GM23338 (cell line): ENCODE measurements at regions not wholly inside any gene's neighbourhood (a gene's known extent, or its start where the extent isn't known, plus 50 kb on each side); places are given as distances from the start of the nearest gene placed in this dataset.

ENCODE experiments used
- ATAC-seq: fragments of 200-7000 bp; cut with Tn5 transposase; 3 replicates; pipeline ENCODE4 v1.9.1; 2020
- DNase-seq: peaks from one replicate; pipeline ENCODE4 v3.0.0-alpha.2; 2015; ENCODE audit warnings: low spot score
- H2AFZ ChIP-seq: fragments of 200-600 bp; sonication (generic); 2 replicates; pipeline ENCODE4 v1.8.0; 2016; ENCODE audit warnings: antibody characterized with exemption, mild to moderate bottlenecking, moderate library complexity
- H3F3A ChIP-seq: fragments of 200-600 bp; sonication (generic); replicated peaks from 2 replicates; pipeline ENCODE4 v1.8.0; 2017; ENCODE audit warnings: antibody characterized with exemption, mixed run types, low read depth
- H3K27ac ChIP-seq: fragments of 200-600 bp; sonication (generic); 2 replicates; pipeline ENCODE4 v1.6.1; 2016; ENCODE audit warnings: low read depth
- H3K27me3 ChIP-seq: fragments of 200-600 bp; sonication (generic); 2 replicates; pipeline ENCODE4 v1.8.0; 2016; ENCODE audit warnings: mild to moderate bottlenecking, mixed run types, moderate library complexity; ENCODE audit not compliant: insufficient read depth
- H3K36me3 ChIP-seq: fragments of 200-600 bp; sonication (generic); 2 replicates; pipeline ENCODE4 v1.8.0; 2016; ENCODE audit warnings: mild to moderate bottlenecking; ENCODE audit not compliant: insufficient read depth
- H3K4me1 ChIP-seq: fragments of 200-600 bp; sonication (generic); 2 replicates; pipeline ENCODE4 v1.8.0; 2016; ENCODE audit warnings: mild to moderate bottlenecking, moderate library complexity; ENCODE audit not compliant: insufficient read depth
- H3K4me2 ChIP-seq: fragments of 200-600 bp; sonication (generic); 2 replicates; pipeline ENCODE4 v1.7.1; 2017; ENCODE audit warnings: mixed run types
- H3K4me3 ChIP-seq: fragments of 200-600 bp; sonication (generic); 2 replicates; pipeline ENCODE4 v1.6.1; 2016; ENCODE audit warnings: mixed run types
- H3K79me2 ChIP-seq: fragments of 200-600 bp; sonication (generic); replicated peaks from 2 replicates; pipeline ENCODE4 v1.8.0; 2017; ENCODE audit warnings: mild to moderate bottlenecking; ENCODE audit not compliant: insufficient read depth
- H3K9me2 ChIP-seq: fragments of 200-600 bp; sonication (generic); 2 replicates; pipeline ENCODE4 v1.8.0; 2017; ENCODE audit not compliant: insufficient read depth
- H4K20me1 ChIP-seq: fragments of 200-600 bp; sonication (generic); replicated peaks from 2 replicates; pipeline ENCODE4 v1.8.0; 2017; ENCODE audit warnings: mild to moderate bottlenecking; ENCODE audit not compliant: insufficient read depth
- H3K27ac Mint-ChIP-seq: 2 replicates; pipeline ENCODE4 v1.8.0; 2020; ENCODE audit warnings: inconsistent platforms, mild to moderate bottlenecking, moderate library complexity, mixed read lengths
- H3K27me3 Mint-ChIP-seq: 3 replicates; pipeline ENCODE4 v1.8.0; 2022; ENCODE audit warnings: low read depth, mild to moderate bottlenecking, moderate library complexity, mixed read lengths, inconsistent platforms; ENCODE audit not compliant: insufficient read depth, poor library complexity
- H3K36me3 Mint-ChIP-seq: 3 replicates; pipeline ENCODE4 v1.8.0; 2021; ENCODE audit warnings: low read depth, mild to moderate bottlenecking, inconsistent platforms, moderate library complexity, mixed read lengths
- H3K4me1 Mint-ChIP-seq: 3 replicates; pipeline ENCODE4 v1.8.0; 2020; ENCODE audit warnings: mild to moderate bottlenecking, inconsistent platforms, mixed read lengths
- H3K4me3 Mint-ChIP-seq: 3 replicates; pipeline ENCODE4 v1.8.0; 2021; ENCODE audit warnings: moderate library complexity, mild to moderate bottlenecking, inconsistent platforms, mixed read lengths
- H3K9me3 Mint-ChIP-seq: 3 replicates; pipeline ENCODE4 v1.8.0; 2020; ENCODE audit warnings: moderate library complexity, mild to moderate bottlenecking, inconsistent platforms, mixed read lengths
- EZH2 ChIP-seq: fragments of 200-600 bp; sonication (generic); IDR thresholded peaks from one replicate; pipeline ENCODE4 v1.8.0; 2017; ENCODE audit warnings: antibody characterized with exemption, mild to moderate bottlenecking, low read depth; ENCODE audit not compliant: unreplicated experiment
- EZH2phosphoT487 ChIP-seq: fragments of 200-600 bp; sonication (generic); IDR thresholded peaks from one replicate; pipeline ENCODE4 v1.8.1; 2018; ENCODE audit warnings: antibody characterized with exemption; ENCODE audit not compliant: unreplicated experiment
- POLR2AphosphoS5 ChIP-seq: IDR thresholded peaks from 2 replicates; pipeline ENCODE4 v1.6.1; 2016; ENCODE audit warnings: antibody characterized with exemption, low read depth
- STAT1 ChIP-seq: IDR thresholded peaks from one replicate; pipeline ENCODE4 v1.6.1; 2016; ENCODE audit warnings: antibody characterized with exemption; ENCODE audit not compliant: unreplicated experiment
- ZNF331 ChIP-seq: fragments of 250-450 bp; sonication (Bioruptor Pico); IDR thresholded peaks from 2 replicates; pipeline ENCODE4 v1.5.0; 2020; ENCODE audit warnings: low read depth, mild to moderate bottlenecking, moderate library complexity
- TF ChIP-seq, protein P1 (sequence below): fragments of 250-450 bp; sonication (Bioruptor Pico); IDR thresholded peaks from 2 replicates; pipeline ENCODE4 v1.5.0; 2020; ENCODE audit warnings: mild to moderate bottlenecking, moderate library complexity
- TF ChIP-seq, protein P2 (sequence below): IDR thresholded peaks from one replicate; pipeline ENCODE4 v1.6.1; 2018; ENCODE audit warnings: antibody characterized with exemption; ENCODE audit not compliant: unreplicated experiment

- TF ChIP-seq, protein P1, sequence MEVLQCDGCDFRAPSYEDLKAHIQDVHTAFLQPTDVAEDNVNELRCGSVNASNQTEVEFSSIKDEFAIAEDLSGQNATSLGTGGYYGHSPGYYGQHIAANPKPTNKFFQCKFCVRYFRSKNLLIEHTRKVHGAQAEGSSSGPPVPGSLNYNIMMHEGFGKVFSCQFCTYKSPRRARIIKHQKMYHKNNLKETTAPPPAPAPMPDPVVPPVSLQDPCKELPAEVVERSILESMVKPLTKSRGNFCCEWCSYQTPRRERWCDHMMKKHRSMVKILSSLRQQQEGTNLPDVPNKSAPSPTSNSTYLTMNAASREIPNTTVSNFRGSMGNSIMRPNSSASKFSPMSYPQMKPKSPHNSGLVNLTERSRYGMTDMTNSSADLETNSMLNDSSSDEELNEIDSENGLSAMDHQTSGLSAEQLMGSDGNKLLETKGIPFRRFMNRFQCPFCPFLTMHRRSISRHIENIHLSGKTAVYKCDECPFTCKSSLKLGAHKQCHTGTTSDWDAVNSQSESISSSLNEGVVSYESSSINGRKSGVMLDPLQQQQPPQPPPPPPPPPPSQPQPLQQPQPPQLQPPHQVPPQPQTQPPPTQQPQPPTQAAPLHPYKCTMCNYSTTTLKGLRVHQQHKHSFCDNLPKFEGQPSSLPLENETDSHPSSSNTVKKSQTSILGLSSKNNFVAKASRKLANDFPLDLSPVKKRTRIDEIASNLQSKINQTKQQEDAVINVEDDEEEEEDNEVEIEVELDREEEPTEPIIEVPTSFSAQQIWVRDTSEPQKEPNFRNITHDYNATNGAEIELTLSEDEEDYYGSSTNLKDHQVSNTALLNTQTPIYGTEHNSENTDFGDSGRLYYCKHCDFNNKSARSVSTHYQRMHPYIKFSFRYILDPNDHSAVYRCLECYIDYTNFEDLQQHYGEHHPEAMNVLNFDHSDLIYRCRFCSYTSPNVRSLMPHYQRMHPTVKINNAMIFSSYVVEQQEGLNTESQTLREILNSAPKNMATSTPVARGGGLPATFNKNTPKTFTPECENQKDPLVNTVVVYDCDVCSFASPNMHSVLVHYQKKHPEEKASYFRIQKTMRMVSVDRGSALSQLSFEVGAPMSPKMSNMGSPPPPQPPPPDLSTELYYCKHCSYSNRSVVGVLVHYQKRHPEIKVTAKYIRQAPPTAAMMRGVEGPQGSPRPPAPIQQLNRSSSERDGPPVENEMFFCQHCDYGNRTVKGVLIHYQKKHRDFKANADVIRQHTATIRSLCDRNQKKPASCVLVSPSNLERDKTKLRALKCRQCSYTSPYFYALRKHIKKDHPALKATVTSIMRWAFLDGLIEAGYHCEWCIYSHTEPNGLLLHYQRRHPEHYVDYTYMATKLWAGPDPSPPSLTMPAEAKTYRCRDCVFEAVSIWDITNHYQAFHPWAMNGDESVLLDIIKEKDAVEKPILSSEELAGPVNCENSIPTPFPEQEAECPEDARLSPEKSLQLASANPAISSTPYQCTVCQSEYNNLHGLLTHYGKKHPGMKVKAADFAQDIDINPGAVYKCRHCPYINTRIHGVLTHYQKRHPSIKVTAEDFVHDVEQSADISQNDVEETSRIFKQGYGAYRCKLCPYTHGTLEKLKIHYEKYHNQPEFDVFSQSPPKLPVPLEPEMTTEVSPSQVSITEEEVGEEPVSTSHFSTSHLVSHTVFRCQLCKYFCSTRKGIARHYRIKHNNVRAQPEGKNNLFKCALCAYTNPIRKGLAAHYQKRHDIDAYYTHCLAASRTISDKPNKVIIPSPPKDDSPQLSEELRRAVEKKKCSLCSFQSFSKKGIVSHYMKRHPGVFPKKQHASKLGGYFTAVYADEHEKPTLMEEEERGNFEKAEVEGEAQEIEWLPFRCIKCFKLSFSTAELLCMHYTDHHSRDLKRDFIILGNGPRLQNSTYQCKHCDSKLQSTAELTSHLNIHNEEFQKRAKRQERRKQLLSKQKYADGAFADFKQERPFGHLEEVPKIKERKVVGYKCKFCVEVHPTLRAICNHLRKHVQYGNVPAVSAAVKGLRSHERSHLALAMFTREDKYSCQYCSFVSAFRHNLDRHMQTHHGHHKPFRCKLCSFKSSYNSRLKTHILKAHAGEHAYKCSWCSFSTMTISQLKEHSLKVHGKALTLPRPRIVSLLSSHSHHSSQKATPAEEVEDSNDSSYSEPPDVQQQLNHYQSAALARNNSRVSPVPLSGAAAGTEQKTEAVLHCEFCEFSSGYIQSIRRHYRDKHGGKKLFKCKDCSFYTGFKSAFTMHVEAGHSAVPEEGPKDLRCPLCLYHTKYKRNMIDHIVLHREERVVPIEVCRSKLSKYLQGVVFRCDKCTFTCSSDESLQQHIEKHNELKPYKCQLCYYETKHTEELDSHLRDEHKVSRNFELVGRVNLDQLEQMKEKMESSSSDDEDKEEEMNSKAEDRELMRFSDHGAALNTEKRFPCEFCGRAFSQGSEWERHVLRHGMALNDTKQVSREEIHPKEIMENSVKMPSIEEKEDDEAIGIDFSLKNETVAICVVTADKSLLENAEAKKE (CRISPR knock-in tag): no peak
- TF ChIP-seq, protein P2, sequence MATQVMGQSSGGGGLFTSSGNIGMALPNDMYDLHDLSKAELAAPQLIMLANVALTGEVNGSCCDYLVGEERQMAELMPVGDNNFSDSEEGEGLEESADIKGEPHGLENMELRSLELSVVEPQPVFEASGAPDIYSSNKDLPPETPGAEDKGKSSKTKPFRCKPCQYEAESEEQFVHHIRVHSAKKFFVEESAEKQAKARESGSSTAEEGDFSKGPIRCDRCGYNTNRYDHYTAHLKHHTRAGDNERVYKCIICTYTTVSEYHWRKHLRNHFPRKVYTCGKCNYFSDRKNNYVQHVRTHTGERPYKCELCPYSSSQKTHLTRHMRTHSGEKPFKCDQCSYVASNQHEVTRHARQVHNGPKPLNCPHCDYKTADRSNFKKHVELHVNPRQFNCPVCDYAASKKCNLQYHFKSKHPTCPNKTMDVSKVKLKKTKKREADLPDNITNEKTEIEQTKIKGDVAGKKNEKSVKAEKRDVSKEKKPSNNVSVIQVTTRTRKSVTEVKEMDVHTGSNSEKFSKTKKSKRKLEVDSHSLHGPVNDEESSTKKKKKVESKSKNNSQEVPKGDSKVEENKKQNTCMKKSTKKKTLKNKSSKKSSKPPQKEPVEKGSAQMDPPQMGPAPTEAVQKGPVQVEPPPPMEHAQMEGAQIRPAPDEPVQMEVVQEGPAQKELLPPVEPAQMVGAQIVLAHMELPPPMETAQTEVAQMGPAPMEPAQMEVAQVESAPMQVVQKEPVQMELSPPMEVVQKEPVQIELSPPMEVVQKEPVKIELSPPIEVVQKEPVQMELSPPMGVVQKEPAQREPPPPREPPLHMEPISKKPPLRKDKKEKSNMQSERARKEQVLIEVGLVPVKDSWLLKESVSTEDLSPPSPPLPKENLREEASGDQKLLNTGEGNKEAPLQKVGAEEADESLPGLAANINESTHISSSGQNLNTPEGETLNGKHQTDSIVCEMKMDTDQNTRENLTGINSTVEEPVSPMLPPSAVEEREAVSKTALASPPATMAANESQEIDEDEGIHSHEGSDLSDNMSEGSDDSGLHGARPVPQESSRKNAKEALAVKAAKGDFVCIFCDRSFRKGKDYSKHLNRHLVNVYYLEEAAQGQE: no peak
- TF ChIP-seq STAT1 (no peak), ZNF331 (CRISPR knock-in tag) (no peak), EZH2 (no peak)
Measured at GRCh38 chr6:141607956-141608355, 524.8 kb upstream of the GJE1 start (continued).

DNA sequence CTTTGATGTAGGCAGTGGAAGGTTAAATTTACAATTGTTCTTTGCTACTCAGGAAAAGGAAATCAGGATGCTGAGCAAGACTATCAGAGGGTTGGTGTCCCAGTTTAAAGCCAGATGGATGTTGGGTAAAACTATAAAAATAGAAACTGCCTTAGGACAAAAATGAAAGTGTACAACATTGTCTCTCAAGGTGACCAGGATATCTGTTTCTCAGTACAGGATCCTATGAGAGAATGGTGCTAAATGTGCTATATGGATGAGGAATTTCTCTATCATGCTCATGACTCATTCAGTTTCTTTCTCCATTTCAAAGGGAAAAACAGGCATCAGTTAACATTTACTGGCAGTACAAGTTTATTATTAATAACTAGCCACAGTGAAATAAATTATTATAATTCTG is 534.2 kb upstream of the GJE1 start:
- H3K4me2 ChIP-seq: no peak overlapping the region
- DNase-seq (no peak), ATAC-seq (no peak)
- no peak overlapping the region for H3K4me3 ChIP-seq
- Mint-ChIP-seq H3K4me3 (no peak overlapping the region), H3K9me3 (no peaks in the 10 kb centered on the region), H3K27me3 (no peaks in the 10 kb centered on the region), H3K36me3 (no peaks in the 10 kb centered on the region), H3K27ac (no peak overlapping the region), H3K4me1 (no peaks in the 10 kb centered on the region)
- no peak overlapping the region for H2AFZ ChIP-seq
- H3K9me2 ChIP-seq: no peaks in the 10 kb centered on the region
- no peaks in the 10 kb centered on the region for H3K36me3 ChIP-seq
- no peaks in the 10 kb centered on the region for H3K27me3 ChIP-seq
- H3F3A ChIP-seq: no peaks in the 10 kb centered on the region
- H3K4me1 ChIP-seq: no peaks in the 10 kb centered on the region
- H4K20me1 ChIP-seq: no peaks in the 10 kb centered on the region
- H3K27ac ChIP-seq: no peak overlapping the region
- no peaks in the 10 kb centered on the region for H3K79me2 ChIP-seq
- TF ChIP-seq, protein P1 (CRISPR knock-in tag): no peak
- TF ChIP-seq POLR2AphosphoS5: no peak
- no peak for TF ChIP-seq EZH2phosphoT487
